Chondrocyte (in vitro differentiated cells): ENCODE measurements at regions not wholly inside any gene's neighbourhood (a gene's known extent, or its start where the extent isn't known, plus 50 kb on each side); places are given as distances from the start of the nearest gene placed in this dataset.
"Not testable (repeated sequence)": the region's sequence is repeated elsewhere in the genome, so short reads cannot be mapped to it uniquely, and the experiment has no call there.

Experiments
- DNase-seq: peaks from one replicate; pipeline ENCODE4 v3.0.0; 2021; ENCODE audit warnings: mixed read lengths, low spot score
- H3K27ac Mint-ChIP-seq: one replicate; pipeline ENCODE4 v1.8.0; 2021; ENCODE audit warnings: mild to moderate bottlenecking, moderate library complexity, mixed read lengths; ENCODE audit not compliant: unreplicated experiment
- H3K27me3 Mint-ChIP-seq: 2 replicates; pipeline ENCODE4 v1.8.0; 2021; ENCODE audit warnings: low read depth, mixed read lengths
- H3K36me3 Mint-ChIP-seq: 2 replicates; pipeline ENCODE4 v1.8.0; 2021; ENCODE audit warnings: low read depth, mixed read lengths
- H3K4me1 Mint-ChIP-seq: 2 replicates; pipeline ENCODE4 v1.8.0; 2021; ENCODE audit warnings: low read depth, mild to moderate bottlenecking, mixed read lengths
- H3K4me3 Mint-ChIP-seq: one replicate; pipeline ENCODE4 v1.8.0; 2021; ENCODE audit warnings: mild to moderate bottlenecking, moderate library complexity, mixed read lengths; ENCODE audit not compliant: unreplicated experiment
- H3K9me3 Mint-ChIP-seq: 2 replicates; pipeline ENCODE4 v1.8.0; 2021; ENCODE audit warnings: low read depth, mixed read lengths
- CTCF ChIP-seq: fragments of 200-600 bp; sonication (generic); IDR thresholded peaks from 2 replicates; pipeline ENCODE4 v1.5.0; 2021; ENCODE audit warnings: antibody characterized with exemption, mild to moderate bottlenecking, moderate library complexity

GRCh38 chr3:10693457-10693856 is 122.6 kb upstream of the SLC6A11 start:
- TF ChIP-seq CTCF: peak; percentile 51
- H3K27ac Mint-ChIP-seq: no peak overlapping the region
- DNase-seq: no peak
- no peaks in the 10 kb centered on the region for H3K36me3 Mint-ChIP-seq
- peaks cover 58% of the 10 kb centered on the region for H3K27me3 Mint-ChIP-seq
- H3K4me1 Mint-ChIP-seq: peaks cover 10% of the 10 kb centered on the region
- H3K9me3 Mint-ChIP-seq: no peaks in the 10 kb centered on the region
- H3K4me3 Mint-ChIP-seq: no peak overlapping the region

- Mint-ChIP-seq H3K9me3 (no peaks in the 10 kb centered on the region), H3K4me1 (peaks cover 10% of the 10 kb centered on the region), H3K4me3 (no peak overlapping the region), H3K36me3 (no peaks in the 10 kb centered on the region), H3K27ac (no peak overlapping the region), H3K27me3 (peaks cover 62% of the 10 kb centered on the region)
- DNase-seq: no peak
- TF ChIP-seq CTCF: no peak
Observed at GRCh38 chr3:10694179-10694578, 121.8 kb upstream of the SLC6A11 start.

- not testable (repeated sequence) for H3K27ac Mint-ChIP-seq, H3K36me3 Mint-ChIP-seq, H3K4me1 Mint-ChIP-seq, H3K9me3 Mint-ChIP-seq, H3K4me3 Mint-ChIP-seq, DNase-seq
- H3K27me3 Mint-ChIP-seq: peaks cover 59% of the 10 kb centered on the region
Observed at GRCh38 chr3:10695186-10695585, 120.8 kb upstream of the SLC6A11 start.

GRCh38 chr3:10695595-10696285 is 120.3 kb upstream of the SLC6A11 start:
- no peak overlapping the region for H3K27ac Mint-ChIP-seq
- no peaks in the 10 kb centered on the region for H3K36me3 Mint-ChIP-seq
- no peak overlapping the region for H3K4me3 Mint-ChIP-seq
- H3K4me1 Mint-ChIP-seq: peaks cover 10% of the 10 kb centered on the region
- peaks cover 60% of the 10 kb centered on the region for H3K27me3 Mint-ChIP-seq
- H3K9me3 Mint-ChIP-seq: no peaks in the 10 kb centered on the region
- no peak for DNase-seq
- no peak for TF ChIP-seq CTCF

- peaks cover 10% of the 10 kb centered on the region for H3K4me1 Mint-ChIP-seq
- peaks cover 64% of the 10 kb centered on the region for H3K27me3 Mint-ChIP-seq
- H3K9me3 Mint-ChIP-seq: no peaks in the 10 kb centered on the region
- no peak overlapping the region for H3K27ac Mint-ChIP-seq
- no peaks in the 10 kb centered on the region for H3K36me3 Mint-ChIP-seq
- DNase-seq: no peak
- TF ChIP-seq CTCF: no peak
- no peak overlapping the region for H3K4me3 Mint-ChIP-seq
Observed at GRCh38 chr3:10697918-10698317, 118.1 kb upstream of the SLC6A11 start.

GRCh38 chr3:10700821-10701220 is 115.2 kb upstream of the SLC6A11 start:
- H3K9me3 Mint-ChIP-seq: no peaks in the 10 kb centered on the region
- DNase-seq: no peak
- TF ChIP-seq CTCF: no peak
- no peak overlapping the region for H3K4me3 Mint-ChIP-seq
- H3K4me1 Mint-ChIP-seq: peaks cover 11% of the 10 kb centered on the region
- peaks cover 68% of the 10 kb centered on the region for H3K27me3 Mint-ChIP-seq
- H3K36me3 Mint-ChIP-seq: no peaks in the 10 kb centered on the region
- no peak overlapping the region for H3K27ac Mint-ChIP-seq
